ENCODE measurements at regions not wholly inside any gene's neighbourhood (a gene's known extent, or its start where the extent isn't known, plus 50 kb on each side); places are given as distances from the start of the nearest gene placed in this dataset.

DNA sequence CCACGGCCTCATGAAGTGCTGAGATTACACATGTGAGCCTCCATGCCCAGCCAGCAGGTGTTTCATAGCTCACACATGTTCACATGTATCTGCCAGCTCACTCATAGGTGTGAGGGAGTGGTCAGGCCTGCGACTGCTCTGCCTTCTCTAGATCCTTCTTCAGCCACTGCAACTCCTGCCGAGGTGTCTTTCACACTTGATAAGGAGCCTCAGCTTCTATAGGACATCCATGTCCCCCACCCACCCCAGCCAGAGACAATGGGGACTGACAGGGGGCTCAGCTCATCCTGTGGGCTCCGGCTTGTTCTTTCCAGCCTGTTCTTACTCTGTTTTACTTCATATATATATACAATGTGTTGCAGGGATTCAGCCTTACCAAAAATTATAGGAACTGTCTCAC, 286.5 kb upstream of the MGAT5 start:
- no peak for TF ChIP-seq EZH2 (IDR thresholded peaks at IDR 0.05)
- TF ChIP-seq POLR2AphosphoS5 (IDR thresholded peaks at IDR 0.05; ENCODE audit: low read depth, low read length), result no peak
- no peak for TF ChIP-seq POLR2A (IDR thresholded peaks at IDR 0.05; ENCODE audit: borderline replicate concordance, extremely low read depth, insufficient read depth, insufficient read length)
- no peak for TF ChIP-seq RAD21 (IDR thresholded peaks at IDR 0.05; ENCODE audit: low read depth)
